HEK293T (cell line): ENCODE measurements at regions not wholly inside any gene's neighbourhood (a gene's known extent, or its start where the extent isn't known, plus 50 kb on each side); places are given as distances from the start of the nearest gene placed in this dataset.

ENCODE experiments used
- CTCF ChIA-PET: fragments of 350-600 bp; formaldehyde crosslinking; extraction: SDS; loops from one replicate; lab custom pipeline; 2021; ENCODE audit warnings: antibody characterized with exemption, inconsistent platforms; lab: Yijun Ruan, JAX
- POLR2A ChIA-PET: fragments of 350-600 bp; formaldehyde crosslinking; extraction: SDS; loops from one replicate; lab custom pipeline; 2020; ENCODE audit warnings: antibody characterized with exemption, inconsistent platforms; lab: Yijun Ruan, JAX
- DNase-seq: peaks from one replicate; pipeline ENCODE4 v3.0.0; 2012; ENCODE audit warnings: mixed read lengths; ENCODE audit errors: extremely low spot score
- ARNT ChIP-seq: fragments of 450-650 bp; IDR thresholded peaks from 2 replicates; pipeline ENCODE4 v1.6.1; 2017; ENCODE audit warnings: mild to moderate bottlenecking
- BHLHE40 ChIP-seq: fragments of 450-650 bp; IDR thresholded peaks from 2 replicates; pipeline ENCODE4 v1.6.1; 2016; ENCODE audit warnings: mild to moderate bottlenecking, moderate library complexity, borderline replicate concordance
- CTBP1 ChIP-seq: fragments of 450-650 bp; IDR thresholded peaks from 2 replicates; pipeline ENCODE4 v1.6.1; 2016; ENCODE audit warnings: borderline replicate concordance
- ELF4 ChIP-seq: fragments of 450-650 bp; IDR thresholded peaks from 2 replicates; pipeline ENCODE4 v1.6.1; 2017; ENCODE audit warnings: antibody characterized with exemption
- FOXA1 ChIP-seq: fragments of 450-650 bp; IDR thresholded peaks from 2 replicates; pipeline ENCODE4 v1.6.1; 2016; ENCODE audit warnings: mild to moderate bottlenecking
- FOXK2 ChIP-seq: fragments of 450-650 bp; IDR thresholded peaks from 2 replicates; pipeline ENCODE4 v1.6.1; 2016; ENCODE audit warnings: mild to moderate bottlenecking
- FOXM1 ChIP-seq: fragments of 450-650 bp; IDR thresholded peaks from 2 replicates; pipeline ENCODE4 v1.6.1; 2017; ENCODE audit warnings: mild to moderate bottlenecking, borderline replicate concordance
- HDGF ChIP-seq: fragments of 450-650 bp; IDR thresholded peaks from 2 replicates; pipeline ENCODE4 v1.6.1; 2017; ENCODE audit warnings: antibody characterized with exemption, borderline replicate concordance
- L3MBTL2 ChIP-seq: fragments of 450-650 bp; conservative IDR thresholded peaks from 2 replicates; pipeline ENCODE4 v1.6.1; 2016; ENCODE audit warnings: mild to moderate bottlenecking
- LEF1 ChIP-seq: fragments of 450-650 bp; IDR thresholded peaks from 2 replicates; pipeline ENCODE4 v1.6.1; 2017; ENCODE audit warnings: mild to moderate bottlenecking, borderline replicate concordance
- NFRKB ChIP-seq: fragments of 450-650 bp; IDR thresholded peaks from 2 replicates; pipeline ENCODE4 v1.6.1; 2016; ENCODE audit warnings: mild to moderate bottlenecking, moderate library complexity
- SP1 ChIP-seq: fragments of 450-650 bp; IDR thresholded peaks from 2 replicates; pipeline ENCODE4 v1.6.1; 2017
- SUZ12 ChIP-seq: fragments of 450-650 bp; IDR thresholded peaks from 2 replicates; pipeline ENCODE4 v1.6.1; 2016; ENCODE audit warnings: mild to moderate bottlenecking
- TARDBP ChIP-seq: fragments of 450-650 bp; IDR thresholded peaks from 2 replicates; pipeline ENCODE4 v1.6.1; 2016
- ZNF384 ChIP-seq: fragments of 450-650 bp; IDR thresholded peaks from 2 replicates; pipeline ENCODE4 v1.6.1; 2016
- TF ChIP-seq, protein P1 (sequence below): fragments of 450-650 bp; IDR thresholded peaks from 2 replicates; pipeline ENCODE4 v1.6.1; 2016

DNA sequence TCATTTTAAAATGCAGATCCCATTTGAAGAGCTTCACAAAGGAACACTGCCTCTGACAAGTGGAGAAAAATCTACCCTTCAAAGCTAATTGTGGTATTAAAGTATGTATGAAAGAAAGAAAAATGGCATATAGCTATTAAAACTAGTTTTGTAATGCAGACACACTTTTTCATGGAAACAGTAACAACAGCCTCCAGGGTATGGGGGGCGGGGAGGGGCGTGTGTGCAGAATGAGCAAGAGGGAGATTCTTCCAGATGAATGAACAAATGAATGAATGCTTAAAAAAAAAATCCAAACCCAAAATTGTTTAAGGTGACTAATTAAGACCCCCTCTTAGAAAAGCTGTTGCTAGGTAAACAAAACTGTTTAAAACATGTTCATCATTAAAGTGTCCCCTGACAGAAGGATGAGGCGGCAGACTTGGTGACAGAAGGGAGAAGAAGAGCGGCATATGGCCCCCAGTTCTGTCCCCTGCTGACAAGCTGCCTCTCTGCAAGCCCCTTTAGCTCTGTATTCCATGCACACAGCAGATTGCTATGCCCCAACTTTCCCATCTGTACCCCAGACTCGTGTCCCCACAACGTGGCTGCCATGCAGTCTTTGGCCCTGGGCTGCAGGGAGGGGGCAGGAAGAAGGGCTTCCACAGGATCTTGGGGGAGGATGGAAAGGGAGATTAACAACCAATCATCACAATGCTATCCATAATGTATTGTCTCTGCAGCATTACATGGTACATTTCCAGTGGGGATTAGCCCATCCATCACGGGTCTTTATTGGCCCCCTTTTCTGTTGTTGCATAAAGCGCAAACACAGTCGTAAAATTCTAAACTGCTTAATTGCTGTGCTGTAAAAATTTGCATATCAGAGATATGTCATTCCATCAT, 108.4 kb upstream of the OLIG3 start:
- ChIA-PET CTCF (interaction anchor here (1.7 kb wide), 1 partner anchor 13 kb away, joined by 4 read pairs; no protein-coding TSS in a partner anchor), POLR2A (no interaction called here)
- no peak for TF ChIP-seq SUZ12
- no peak for DNase-seq

DNA sequence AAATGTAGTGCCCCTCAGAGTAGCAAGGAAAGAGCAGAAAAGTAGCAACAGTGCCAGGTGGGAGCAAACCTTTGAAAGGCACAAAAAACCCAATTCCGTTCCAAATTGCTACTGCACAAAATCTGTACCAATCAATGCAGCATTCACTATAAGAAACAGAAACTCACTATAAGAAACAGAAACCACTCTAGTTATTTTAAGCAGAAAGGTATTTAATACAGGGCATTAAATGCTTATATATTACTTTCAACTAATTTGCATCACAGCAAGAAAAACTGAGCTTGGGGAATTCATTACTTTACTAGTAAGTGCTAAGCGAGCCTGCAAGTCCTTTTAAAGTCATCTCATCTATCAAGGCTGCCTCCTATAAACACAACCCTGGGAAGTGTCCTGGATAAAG, 116.5 kb upstream of the OLIG3 start:
- ChIA-PET CTCF (interaction anchor here (0.7 kb wide), 1 partner anchor 51 kb away, joined by 3 read pairs; no protein-coding TSS in a partner anchor), POLR2A (no interaction called here)
- DNase-seq = no peak
- TF ChIP-seq CTBP1 (no peak), L3MBTL2 (no peak), SUZ12 (no peak), TARDBP (no peak), FOXK2 (no peak), ZNF384 (no peak), SP1 (no peak), FOXM1 (no peak), LEF1 (no peak), ARNT (no peak)

DNA sequence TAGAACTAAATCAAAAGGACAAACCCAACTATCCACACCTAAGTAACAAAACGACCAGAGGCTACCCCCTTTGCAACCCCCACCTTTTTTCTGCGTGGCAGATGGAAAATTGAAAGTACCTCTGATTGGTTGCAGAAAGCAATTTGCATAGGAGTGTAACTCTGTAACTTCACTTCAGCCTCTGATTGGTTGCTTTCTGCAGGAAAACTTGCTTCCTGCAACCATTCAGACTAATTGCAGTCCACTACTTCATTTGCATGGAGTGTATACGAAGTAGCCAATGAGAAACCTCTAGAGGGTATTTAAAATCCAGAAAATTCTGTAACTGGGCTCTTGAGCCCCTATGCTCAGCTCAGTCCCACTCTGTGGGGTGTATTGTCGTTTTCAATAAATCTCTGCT, 129.1 kb upstream of the OLIG3 start:
- DNase-seq = no peak
- ChIA-PET POLR2A (no interaction called here), CTCF (no interaction called here)
- TF ChIP-seq CTBP1 = no peak
- TF ChIP-seq SUZ12 = no peak
- no peak for TF ChIP-seq ARNT
- TF ChIP-seq ELF4 = no peak
- TF ChIP-seq BHLHE40 = no peak
- TF ChIP-seq NFRKB = no peak
- no peak for TF ChIP-seq HDGF
- no peak for TF ChIP-seq TARDBP
- no peak for TF ChIP-seq FOXM1
- no peak for TF ChIP-seq SP1
- no peak for TF ChIP-seq L3MBTL2
- no peak for TF ChIP-seq FOXK2
- TF ChIP-seq LEF1 = no peak
- TF ChIP-seq, protein P1, sequence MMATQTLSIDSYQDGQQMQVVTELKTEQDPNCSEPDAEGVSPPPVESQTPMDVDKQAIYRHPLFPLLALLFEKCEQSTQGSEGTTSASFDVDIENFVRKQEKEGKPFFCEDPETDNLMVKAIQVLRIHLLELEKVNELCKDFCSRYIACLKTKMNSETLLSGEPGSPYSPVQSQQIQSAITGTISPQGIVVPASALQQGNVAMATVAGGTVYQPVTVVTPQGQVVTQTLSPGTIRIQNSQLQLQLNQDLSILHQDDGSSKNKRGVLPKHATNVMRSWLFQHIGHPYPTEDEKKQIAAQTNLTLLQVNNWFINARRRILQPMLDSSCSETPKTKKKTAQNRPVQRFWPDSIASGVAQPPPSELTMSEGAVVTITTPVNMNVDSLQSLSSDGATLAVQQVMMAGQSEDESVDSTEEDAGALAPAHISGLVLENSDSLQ = no peak
- no peak for TF ChIP-seq FOXA1

DNA sequence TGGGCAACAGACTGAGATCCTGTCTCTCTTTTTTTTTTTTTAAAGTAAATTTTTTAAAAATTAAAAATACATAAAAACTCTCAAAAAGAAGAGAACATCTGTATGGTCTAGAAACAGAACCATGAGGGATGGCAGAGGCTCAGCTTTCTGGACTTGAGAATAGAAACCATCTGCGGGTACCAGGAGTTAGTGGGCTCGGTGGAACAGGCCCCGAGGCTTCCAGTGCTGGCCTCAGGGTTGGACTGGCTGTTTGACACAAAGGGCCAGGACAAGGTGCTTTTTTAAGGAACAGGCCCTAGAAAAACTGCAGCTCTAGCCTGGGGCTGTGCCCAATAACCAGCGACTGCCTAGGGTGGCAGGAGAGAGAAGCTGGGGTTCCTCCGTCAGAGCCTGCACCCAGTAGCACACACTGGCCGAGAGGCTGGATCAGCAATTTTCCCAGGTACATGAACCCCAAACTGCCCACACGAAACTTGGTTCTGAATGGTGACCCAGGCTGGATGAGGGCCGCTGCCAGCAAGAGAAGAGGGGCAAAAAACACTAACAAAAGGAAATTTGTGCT, 131.0 kb upstream of the OLIG3 start:
- ChIA-PET CTCF (no interaction called here), POLR2A (no interaction called here)
- TF ChIP-seq BHLHE40 (no peak), SUZ12 (no peak), FOXK2 (no peak), HDGF (no peak), L3MBTL2 (no peak), FOXA1 (no peak), TARDBP (no peak), NFRKB (no peak)
- no peak for DNase-seq

DNA sequence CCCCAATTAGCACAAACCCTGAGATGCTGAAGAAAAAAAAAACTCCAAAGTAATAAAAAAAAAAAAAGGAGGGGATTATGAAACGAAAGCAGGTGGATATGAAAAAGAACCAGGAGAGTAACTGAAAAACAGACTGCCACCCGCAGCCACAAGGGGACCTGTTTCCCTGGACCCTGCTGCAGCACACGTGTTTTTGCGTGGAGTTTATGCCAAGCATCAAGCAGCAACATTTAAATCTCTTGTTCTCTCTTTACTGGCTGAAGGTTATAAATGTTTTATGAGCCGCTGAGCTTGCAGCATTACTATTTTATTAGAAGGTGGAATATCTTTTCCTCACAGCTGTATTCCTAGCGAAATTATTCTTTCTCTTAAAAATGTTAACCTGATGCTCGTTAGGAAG, 131.6 kb upstream of the OLIG3 start:
- CTCF ChIA-PET = interaction anchor here (0.6 to 1.0 kb wide), 2 partner anchors 13 to 312 kb away, joined by 3 to 4 read pairs; no protein-coding TSS in a partner anchor
- POLR2A ChIA-PET = no interaction called here
- peak; percentile 32 for DNase-seq
- TF ChIP-seq ELF4 = no peak
- TF ChIP-seq SUZ12 = no peak
- no peak for TF ChIP-seq FOXA1
- no peak for TF ChIP-seq FOXM1
- TF ChIP-seq L3MBTL2 = no peak
- TF ChIP-seq SP1 = no peak
- TF ChIP-seq HDGF = no peak
- no peak for TF ChIP-seq BHLHE40

DNA sequence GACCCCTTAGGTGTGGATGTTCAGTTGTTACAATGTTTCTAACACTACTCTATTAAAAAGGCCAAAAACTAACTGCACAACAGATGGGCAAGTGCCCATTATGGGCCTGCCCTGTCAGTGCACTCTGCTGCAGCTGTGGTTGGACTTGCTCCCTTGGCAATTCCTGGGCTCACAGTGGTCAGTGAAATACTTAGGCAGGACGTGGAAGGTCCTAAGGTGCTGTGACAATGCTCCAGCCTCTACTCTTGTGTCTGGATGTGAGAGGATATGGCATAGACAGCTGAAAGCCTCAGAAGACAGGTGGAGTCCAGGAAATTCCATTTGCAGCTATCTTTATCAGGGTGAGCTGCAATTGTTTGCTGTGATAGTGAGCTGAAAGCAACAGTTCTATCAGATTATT, 136.5 kb upstream of the OLIG3 start:
- DNase-seq = no peak
- ChIA-PET CTCF (no interaction called here), POLR2A (no interaction called here)
- TF ChIP-seq SP1 = no peak
- TF ChIP-seq TARDBP = no peak
- TF ChIP-seq FOXM1 = no peak
- no peak for TF ChIP-seq ARNT
- no peak for TF ChIP-seq FOXA1
- no peak for TF ChIP-seq CTBP1
- TF ChIP-seq ZNF384 = no peak
- TF ChIP-seq NFRKB = no peak
- TF ChIP-seq LEF1 = no peak
- TF ChIP-seq SUZ12 = no peak
- TF ChIP-seq, protein P1 = no peak
- no peak for TF ChIP-seq ELF4
- no peak for TF ChIP-seq FOXK2
- TF ChIP-seq BHLHE40 = no peak
- TF ChIP-seq HDGF = no peak
- no peak for TF ChIP-seq L3MBTL2
